ENCODE measurements at regions not wholly inside any gene's neighbourhood (a gene's known extent, or its start where the extent isn't known, plus 50 kb on each side); places are given as distances from the start of the nearest gene placed in this dataset.

GRCh38 chr11:70671083-70671482, 272.8 kb downstream of the CTTN start:
- Mint-ChIP-seq H3K9me3 (no peaks in the 10 kb centered on the region), H3K36me3 (no peaks in the 10 kb centered on the region), H3K4me1 (ENCODE audit: low read depth) (no peaks in the 10 kb centered on the region), H3K27me3 (peaks cover 7% of the 10 kb centered on the region), H3K27ac (no peak overlapping the region), H3K4me3 (no peak overlapping the region)
- no peak for DNase-seq
- intact Hi-C loops (cut with micrococcal nuclease), result no loop called here
- CTCF ChIA-PET, result no interaction called here
- POLR2A ChIA-PET, result no interaction called here

GRCh38 chr11:70671611-70672010, 273.3 kb downstream of the CTTN start:
- H3K4me1 Mint-ChIP-seq (ENCODE audit: low read depth), result no peaks in the 10 kb centered on the region
- H3K4me3 Mint-ChIP-seq, result no peak overlapping the region
- H3K27me3 Mint-ChIP-seq, result peaks cover 6% of the 10 kb centered on the region
- intact Hi-C loops (cut with micrococcal nuclease), result no loop called here
- CTCF ChIA-PET, result no interaction called here
- no peaks in the 10 kb centered on the region for H3K36me3 Mint-ChIP-seq
- DNase-seq, result no peak
- H3K9me3 Mint-ChIP-seq, result no peaks in the 10 kb centered on the region
- POLR2A ChIA-PET, result no interaction called here
- H3K27ac Mint-ChIP-seq, result no peak overlapping the region

GRCh38 chr11:70672991-70673653, 274.8 kb downstream of the CTTN start:
- Mint-ChIP-seq H3K4me3 (no peak overlapping the region), H3K27ac (no peak overlapping the region), H3K9me3 (no peaks in the 10 kb centered on the region), H3K36me3 (no peaks in the 10 kb centered on the region), H3K27me3 (peaks cover 2% of the 10 kb centered on the region), H3K4me1 (ENCODE audit: low read depth) (no peaks in the 10 kb centered on the region)
- ChIA-PET CTCF (interaction anchor here (0.6 kb wide), 1 partner anchor 78 kb away, joined by 3 read pairs; no protein-coding TSS in a partner anchor), POLR2A (no interaction called here)
- intact Hi-C loops (cut with micrococcal nuclease), result no loop called here
- DNase-seq, result no peak

GRCh38 chr11:70674605-70675004, 276.3 kb downstream of the CTTN start:
- Mint-ChIP-seq H3K9me3 (no peaks in the 10 kb centered on the region), H3K27me3 (peaks cover 2% of the 10 kb centered on the region), H3K27ac (no peak overlapping the region), H3K4me3 (no peak overlapping the region), H3K4me1 (ENCODE audit: low read depth) (no peaks in the 10 kb centered on the region), H3K36me3 (no peaks in the 10 kb centered on the region)
- POLR2A ChIA-PET, result no interaction called here
- intact Hi-C loops (cut with micrococcal nuclease), result no loop called here
- CTCF ChIA-PET, result interaction anchor here (0.7 kb wide), 1 partner anchor 10 kb away, joined by 4 read pairs; no protein-coding TSS in a partner anchor
- no peak for DNase-seq

- DNase-seq, result no peak
- Mint-ChIP-seq H3K36me3 (no peaks in the 10 kb centered on the region), H3K27me3 (peaks cover 2% of the 10 kb centered on the region), H3K27ac (no peak overlapping the region), H3K4me3 (no peak overlapping the region), H3K9me3 (no peaks in the 10 kb centered on the region), H3K4me1 (ENCODE audit: low read depth) (no peaks in the 10 kb centered on the region)
- ChIA-PET CTCF (no interaction called here), POLR2A (no interaction called here)
- intact Hi-C loops (cut with micrococcal nuclease), result no loop called here
Observed at GRCh38 chr11:70675697-70676374, 277.5 kb downstream of the CTTN start.

GRCh38 chr11:70677232-70677916, 279.0 kb downstream of the CTTN start:
- Mint-ChIP-seq H3K27ac (no peak overlapping the region), H3K4me3 (no peak overlapping the region), H3K36me3 (no peaks in the 10 kb centered on the region), H3K27me3 (peaks cover 2% of the 10 kb centered on the region), H3K4me1 (ENCODE audit: low read depth) (no peaks in the 10 kb centered on the region), H3K9me3 (no peaks in the 10 kb centered on the region)
- DNase-seq, result no peak
- POLR2A ChIA-PET, result no interaction called here
- CTCF ChIA-PET, result no interaction called here
- intact Hi-C loops (cut with micrococcal nuclease), result no loop called here

GRCh38 chr11:70678931-70679900, 280.9 kb downstream of the CTTN start:
- no peaks in the 10 kb centered on the region for H3K36me3 Mint-ChIP-seq
- H3K4me1 Mint-ChIP-seq (ENCODE audit: low read depth), result no peaks in the 10 kb centered on the region
- ChIA-PET CTCF (no interaction called here), POLR2A (no interaction called here)
- no peak for DNase-seq
- peaks cover 3% of the 10 kb centered on the region for H3K27me3 Mint-ChIP-seq
- intact Hi-C loops (cut with micrococcal nuclease), result no loop called here
- H3K9me3 Mint-ChIP-seq, result no peaks in the 10 kb centered on the region
- no peak overlapping the region for H3K27ac Mint-ChIP-seq
- H3K4me3 Mint-ChIP-seq, result no peak overlapping the region

- peaks cover 3% of the 10 kb centered on the region for H3K27me3 Mint-ChIP-seq
- no peaks in the 10 kb centered on the region for H3K4me1 Mint-ChIP-seq (ENCODE audit: low read depth)
- no peak overlapping the region for H3K27ac Mint-ChIP-seq
- no peak overlapping the region for H3K4me3 Mint-ChIP-seq
- peak; percentile 32 for DNase-seq
- intact Hi-C loops (cut with micrococcal nuclease), result no loop called here
- no peaks in the 10 kb centered on the region for H3K9me3 Mint-ChIP-seq
- ChIA-PET CTCF (no interaction called here), POLR2A (no interaction called here)
- H3K36me3 Mint-ChIP-seq, result no peaks in the 10 kb centered on the region
Observed at GRCh38 chr11:70680781-70681281, 282.5 kb downstream of the CTTN start.

GRCh38 chr11:70682056-70682455, 283.7 kb downstream of the CTTN start:
- no peak overlapping the region for H3K4me3 Mint-ChIP-seq

GRCh38 chr11:70682760-70683159, 284.4 kb downstream of the CTTN start:
- no peaks in the 10 kb centered on the region for H3K36me3 Mint-ChIP-seq
- H3K27me3 Mint-ChIP-seq, result peaks cover 6% of the 10 kb centered on the region
- ChIA-PET CTCF (no interaction called here), POLR2A (no interaction called here)
- no peaks in the 10 kb centered on the region for H3K9me3 Mint-ChIP-seq
- H3K4me3 Mint-ChIP-seq, result no peak overlapping the region
- intact Hi-C loops (cut with micrococcal nuclease), result no loop called here
- DNase-seq, result no peak
- no peak overlapping the region for H3K27ac Mint-ChIP-seq
- H3K4me1 Mint-ChIP-seq (ENCODE audit: low read depth), result no peaks in the 10 kb centered on the region

More at GRCh38 chr11:70682056-70682455, 283.7 kb downstream of the CTTN start:
- H3K36me3 Mint-ChIP-seq, result no peaks in the 10 kb centered on the region
- POLR2A ChIA-PET, result no interaction called here
- CTCF ChIA-PET, result no interaction called here
- no peak overlapping the region for H3K27ac Mint-ChIP-seq
- H3K27me3 Mint-ChIP-seq, result peaks cover 6% of the 10 kb centered on the region
- intact Hi-C loops (cut with micrococcal nuclease), result no loop called here
- H3K9me3 Mint-ChIP-seq, result no peaks in the 10 kb centered on the region
- DNase-seq, result no peak
- no peaks in the 10 kb centered on the region for H3K4me1 Mint-ChIP-seq (ENCODE audit: low read depth)

- no peak for DNase-seq
- no peaks in the 10 kb centered on the region for H3K36me3 Mint-ChIP-seq
- H3K27ac Mint-ChIP-seq, result no peak overlapping the region
- H3K27me3 Mint-ChIP-seq, result peaks cover 7% of the 10 kb centered on the region
- H3K4me1 Mint-ChIP-seq (ENCODE audit: low read depth), result no peaks in the 10 kb centered on the region
- H3K9me3 Mint-ChIP-seq, result peaks cover 5% of the 10 kb centered on the region
- CTCF ChIA-PET, result no interaction called here
- intact Hi-C loops (cut with micrococcal nuclease), result no loop called here
- POLR2A ChIA-PET, result no interaction called here
- no peak overlapping the region for H3K4me3 Mint-ChIP-seq
Observed at GRCh38 chr11:70687716-70688115, 289.4 kb downstream of the CTTN start.

GRCh38 chr11:70688142-70688541, 289.8 kb downstream of the CTTN start:
- Mint-ChIP-seq H3K27ac (no peak overlapping the region), H3K9me3 (peaks cover 5% of the 10 kb centered on the region), H3K27me3 (peaks cover 6% of the 10 kb centered on the region), H3K4me3 (no peak overlapping the region), H3K4me1 (ENCODE audit: low read depth) (no peaks in the 10 kb centered on the region), H3K36me3 (no peaks in the 10 kb centered on the region)
- intact Hi-C loops (cut with micrococcal nuclease), result no loop called here
- no peak for DNase-seq
- ChIA-PET CTCF (no interaction called here), POLR2A (no interaction called here)
